NCI-H510A treated with DMSO at 0.1 percent for 48 hours (cell line): ENCODE measurements at regions not wholly inside any gene's neighbourhood (a gene's known extent, or its start where the extent isn't known, plus 50 kb on each side); places are given as distances from the start of the nearest gene placed in this dataset.

Experiments used
- DNase-seq: peaks from one replicate; lab custom pipeline; 2025; lab: John Stamatoyannopoulos, UW

DNA sequence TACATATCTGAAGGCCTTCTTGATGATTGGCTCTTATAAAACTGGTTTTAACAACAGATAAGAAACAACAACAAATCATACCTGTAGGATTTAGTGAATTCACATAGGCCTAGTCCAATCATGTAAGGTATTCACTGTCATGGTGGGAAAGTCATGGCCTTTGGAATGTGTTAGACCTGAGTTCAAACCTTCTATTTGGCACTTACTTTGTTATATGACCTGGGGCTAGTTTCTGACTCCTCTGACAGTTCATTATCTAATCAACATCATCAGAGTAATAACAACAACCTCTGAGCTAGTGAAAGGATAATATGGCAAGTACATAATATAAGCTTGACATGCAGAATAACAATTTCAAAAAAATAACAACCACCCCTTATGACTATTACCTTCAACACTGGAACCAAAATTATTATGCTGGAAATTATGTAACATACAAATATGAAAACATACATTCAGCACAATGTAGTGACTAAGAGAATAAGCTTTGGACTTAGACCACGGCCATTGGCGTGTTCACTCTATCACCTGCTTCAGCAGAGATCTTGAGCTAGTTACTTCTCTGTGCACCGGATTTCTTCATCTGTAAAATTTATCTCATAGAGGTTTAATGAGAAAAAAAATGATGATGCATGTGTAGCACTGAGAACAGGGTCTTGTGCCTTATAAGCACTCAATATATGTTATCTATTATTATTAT lies 597.6 kb downstream of the LMO4 start:
- no peak for DNase-seq

GRCh38 chr1:87926921-87927320 lies 598.2 kb downstream of the LMO4 start:
- DNase-seq, result no peak

DNA sequence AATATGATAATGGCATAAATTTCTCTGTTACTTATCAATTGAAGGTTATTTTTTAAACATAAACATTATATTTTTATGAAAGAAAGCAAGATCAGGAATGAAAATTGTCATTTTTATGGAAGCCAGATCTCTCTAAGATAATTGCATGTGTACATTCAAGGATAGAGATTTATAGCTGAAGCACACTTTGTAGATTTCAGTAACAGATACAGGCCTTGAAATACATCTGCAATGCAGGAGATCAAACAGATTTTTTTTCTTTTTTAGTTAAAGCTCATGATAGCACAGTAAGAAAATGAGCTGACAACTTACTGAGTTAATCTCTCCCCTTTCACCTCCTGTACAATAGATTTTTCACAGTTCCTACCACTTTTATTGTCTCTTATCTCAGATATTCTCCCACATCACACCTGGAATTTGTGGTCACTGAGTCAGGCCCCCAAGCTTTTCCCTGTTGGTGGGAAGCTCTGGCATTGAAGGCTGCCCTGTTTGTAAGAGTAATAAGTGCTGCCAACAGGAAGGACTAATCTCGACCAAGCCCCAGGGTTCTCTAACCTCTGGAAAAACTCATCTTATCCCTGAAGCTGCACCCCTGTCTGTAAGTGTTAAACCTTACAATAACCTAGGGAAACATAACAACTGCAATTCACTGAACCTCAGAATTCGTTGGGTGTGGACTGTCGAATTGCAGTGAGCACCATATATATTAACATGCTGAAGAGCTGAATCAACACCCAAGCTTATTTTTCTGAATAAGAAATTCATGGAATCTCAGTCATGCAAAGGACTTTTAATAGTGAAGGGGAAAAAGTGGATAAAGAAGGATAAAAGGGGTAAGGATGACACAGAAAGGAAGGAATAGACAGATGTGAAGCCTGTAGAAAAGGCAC lies 599.0 kb downstream of the LMO4 start:
- no peak for DNase-seq

DNA sequence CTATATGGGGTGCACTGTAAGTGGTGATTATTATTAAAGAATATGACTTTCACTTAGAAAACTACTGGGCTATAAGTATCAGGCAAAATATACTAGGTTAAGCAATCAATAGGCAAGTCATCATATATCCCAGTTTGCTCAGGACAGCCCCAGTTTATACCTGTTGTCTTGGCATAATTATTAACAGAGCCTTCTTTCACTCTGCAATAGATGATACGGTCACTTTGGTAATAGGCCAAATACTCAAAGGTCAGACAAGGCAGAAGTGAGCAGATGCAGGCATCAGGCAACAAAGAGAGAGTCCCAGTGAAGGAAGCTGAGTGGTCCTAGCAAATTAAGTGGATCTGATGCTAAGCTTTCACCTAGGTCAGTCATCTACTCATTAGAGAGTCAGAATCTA lies 599.9 kb downstream of the LMO4 start:
- no peak for DNase-seq

DNA sequence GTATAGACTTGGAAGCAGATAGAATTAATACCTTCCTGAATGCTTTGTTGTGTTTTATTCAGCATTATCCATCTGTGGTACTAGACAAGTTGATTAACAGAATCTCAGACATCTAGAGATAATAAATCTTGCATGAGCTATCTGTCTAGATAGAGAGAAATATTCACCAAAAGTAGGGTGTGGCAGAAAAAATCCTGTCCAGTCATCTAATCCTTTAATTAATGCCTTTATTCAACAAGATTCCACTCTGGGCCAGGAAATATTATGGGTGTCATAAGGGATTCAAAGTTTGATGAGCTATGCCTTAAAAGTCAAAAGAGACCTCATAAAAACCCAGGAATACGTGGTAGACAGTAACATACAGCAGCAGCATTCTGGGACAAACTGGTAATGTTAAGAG lies 601.2 kb downstream of the LMO4 start:
- no peak for DNase-seq

DNA sequence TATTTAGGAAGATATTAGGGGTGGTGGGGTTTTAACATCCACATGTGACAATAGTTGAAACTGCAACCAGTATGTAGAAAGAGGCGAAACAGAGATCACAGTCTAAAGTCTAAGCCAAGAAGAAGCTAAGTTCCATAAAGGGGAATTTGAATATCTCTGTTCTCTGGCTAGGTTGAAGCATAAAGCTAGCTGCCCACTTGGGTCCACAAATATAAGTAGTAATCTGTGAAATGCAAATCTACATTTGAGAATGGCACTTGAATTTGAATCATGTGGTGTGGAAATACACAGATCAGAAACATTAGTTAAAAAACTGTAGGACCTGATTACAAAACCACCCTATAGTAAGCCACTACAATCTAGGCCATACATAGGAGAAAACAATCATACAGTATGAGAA lies 602.1 kb downstream of the LMO4 start:
- DNase-seq, result no peak

GRCh38 chr1:87933171-87933570 lies 604.5 kb downstream of the LMO4 start:
- no peak for DNase-seq

- DNase-seq, result no peak
These were observed 606.5 kb downstream of the LMO4 start for GRCh38 chr1:87935130-87935529.

DNA sequence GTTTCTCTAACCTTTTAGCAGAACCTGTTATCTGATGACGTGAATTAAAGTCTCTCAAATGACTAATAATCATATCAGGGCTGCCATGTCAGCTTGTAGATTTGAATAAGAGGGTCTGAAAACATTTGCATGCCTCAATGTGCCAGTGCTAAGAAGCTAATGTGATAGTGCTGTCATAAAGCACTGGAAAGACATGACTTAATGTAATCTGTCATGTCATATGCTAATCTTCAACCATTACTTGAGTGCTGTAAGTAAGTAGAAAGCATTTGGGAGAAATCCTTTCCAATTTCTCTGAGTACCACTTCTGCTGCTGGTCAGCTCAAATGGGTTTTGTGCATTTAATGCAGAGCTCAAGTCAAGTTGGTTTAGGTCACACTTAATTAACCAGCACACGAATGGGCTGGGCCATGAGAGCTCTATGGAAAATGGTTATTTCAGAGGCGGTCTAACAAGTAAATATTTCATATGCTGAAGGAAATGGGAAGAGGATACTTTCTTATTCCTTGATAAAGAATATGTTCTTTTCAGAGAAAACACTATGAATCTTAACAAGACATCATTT lies 609.2 kb downstream of the LMO4 start:
- DNase-seq, result peak; percentile 51

DNA sequence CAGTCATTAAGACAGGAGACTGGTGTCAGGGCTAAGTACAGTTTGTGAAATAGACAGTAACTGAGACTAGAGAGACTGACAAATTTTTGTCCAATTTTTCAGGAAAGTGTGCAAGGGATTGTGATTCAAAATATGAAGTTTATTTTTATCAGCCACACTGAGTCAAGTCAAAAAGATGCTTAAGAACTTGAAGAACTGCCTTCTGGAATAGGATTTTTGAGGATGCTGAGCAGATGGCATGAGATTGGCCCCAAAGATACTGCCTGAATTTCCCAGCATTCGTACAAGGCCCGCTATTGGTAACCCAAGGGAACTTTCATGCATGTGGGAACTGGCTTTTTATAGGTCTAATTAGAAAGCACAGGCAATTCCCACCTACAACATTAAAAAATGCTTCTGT lies 610.0 kb downstream of the LMO4 start:
- no peak for DNase-seq

DNA sequence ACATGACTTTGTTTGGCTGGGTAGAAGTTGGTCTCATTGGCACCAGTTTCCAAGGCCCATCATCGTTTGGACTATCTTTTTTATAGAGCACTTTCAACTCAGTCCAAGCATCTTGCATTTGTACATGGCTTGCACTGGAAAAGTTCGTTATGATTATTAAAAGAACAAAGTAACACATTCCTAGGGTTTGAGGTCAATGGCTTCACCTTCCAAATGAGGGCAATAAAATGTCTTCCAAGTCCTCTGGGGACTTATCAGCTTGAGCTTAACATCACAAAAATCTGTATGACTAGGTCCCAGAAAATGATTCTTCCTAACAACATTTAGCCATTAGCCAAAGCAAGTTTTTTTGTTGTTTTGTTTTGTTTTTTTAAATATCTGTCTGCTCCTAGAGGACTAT lies 610.8 kb downstream of the LMO4 start:
- no peak for DNase-seq

- peak; percentile 95 for DNase-seq
These were observed 611.7 kb downstream of the LMO4 start for GRCh38 chr1:87940421-87940820.

DNA sequence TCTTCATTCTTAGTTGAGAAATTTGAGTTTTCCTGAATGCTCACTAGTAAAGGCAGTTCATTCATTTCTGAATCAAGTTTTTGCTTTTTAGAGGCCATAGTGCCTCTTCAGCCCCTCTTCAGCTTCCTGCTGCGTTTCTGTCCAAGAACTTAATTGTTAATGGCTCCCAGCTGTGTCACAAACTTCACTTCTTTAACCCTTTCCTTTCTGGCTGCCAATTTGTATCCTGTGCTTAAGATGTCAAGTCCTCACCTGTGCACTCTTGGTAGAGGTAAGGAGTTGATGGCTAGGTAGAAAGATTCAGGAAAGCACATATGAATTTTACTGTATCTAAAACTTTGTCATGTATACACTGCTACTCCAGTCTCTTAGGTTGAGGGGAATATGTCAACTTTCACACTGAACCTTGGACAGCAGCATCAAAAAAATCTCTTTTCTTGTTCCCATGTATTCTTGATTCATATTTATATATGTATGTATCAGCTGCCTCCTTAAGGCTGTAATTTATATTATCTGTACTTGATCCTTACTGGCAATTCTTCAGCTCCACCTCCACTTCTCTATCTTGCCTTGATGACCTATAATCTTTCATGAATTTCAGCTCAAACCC lies 612.8 kb downstream of the LMO4 start:
- DNase-seq, result peak; percentile 79

DNA sequence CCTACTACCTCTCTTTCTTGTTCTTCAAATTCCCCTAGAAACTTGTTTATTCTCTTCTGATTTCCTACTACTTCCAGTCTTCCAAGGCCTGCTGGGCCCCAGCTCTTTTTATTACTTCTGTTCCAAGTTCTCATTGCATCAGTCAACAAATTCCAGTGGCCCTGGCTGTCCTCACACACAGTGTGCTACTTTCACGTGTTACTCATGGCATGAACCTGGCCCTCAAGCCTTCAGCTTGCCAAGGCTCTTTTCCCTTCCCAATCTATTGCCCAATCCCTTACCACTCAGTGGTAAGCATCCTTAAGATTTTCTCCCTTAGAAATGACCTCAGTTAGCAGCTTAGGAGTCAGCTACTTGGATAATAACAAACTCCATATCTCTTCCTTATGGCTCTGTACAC lies 613.5 kb downstream of the LMO4 start:
- no peak for DNase-seq

DNA sequence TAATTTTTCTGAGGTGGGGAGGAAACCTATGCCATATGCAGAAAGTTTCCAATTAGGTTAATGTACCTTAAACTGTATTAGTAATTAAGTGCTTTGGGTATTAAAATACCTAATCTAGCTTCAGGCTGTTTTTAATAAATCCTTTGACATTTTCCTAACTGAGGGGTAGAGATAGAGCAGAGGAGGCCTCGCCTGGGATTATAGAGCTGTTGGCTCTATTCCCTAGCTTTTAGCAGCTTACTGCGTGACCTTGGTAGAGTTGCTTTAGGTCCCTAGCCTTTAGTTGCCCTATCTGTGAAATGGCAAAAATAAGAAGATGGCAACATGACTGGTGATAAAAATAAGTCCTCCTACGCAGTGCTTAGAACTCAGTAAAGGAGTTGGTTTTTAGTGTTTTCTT lies 621.0 kb downstream of the LMO4 start:
- no peak for DNase-seq

- DNase-seq, result no peak
These were observed 621.7 kb downstream of the LMO4 start for GRCh38 chr1:87950369-87950768.

GRCh38 chr1:87951409-87951808 lies 622.7 kb downstream of the LMO4 start:
- DNase-seq, result no peak

GRCh38 chr1:87951852-87952251 lies 623.2 kb downstream of the LMO4 start:
- DNase-seq, result no peak

GRCh38 chr1:87953121-87953520 lies 624.4 kb downstream of the LMO4 start:
- no peak for DNase-seq

GRCh38 chr1:87953732-87954344 lies 625.2 kb downstream of the LMO4 start:
- peak; percentile 90 for DNase-seq

DNA sequence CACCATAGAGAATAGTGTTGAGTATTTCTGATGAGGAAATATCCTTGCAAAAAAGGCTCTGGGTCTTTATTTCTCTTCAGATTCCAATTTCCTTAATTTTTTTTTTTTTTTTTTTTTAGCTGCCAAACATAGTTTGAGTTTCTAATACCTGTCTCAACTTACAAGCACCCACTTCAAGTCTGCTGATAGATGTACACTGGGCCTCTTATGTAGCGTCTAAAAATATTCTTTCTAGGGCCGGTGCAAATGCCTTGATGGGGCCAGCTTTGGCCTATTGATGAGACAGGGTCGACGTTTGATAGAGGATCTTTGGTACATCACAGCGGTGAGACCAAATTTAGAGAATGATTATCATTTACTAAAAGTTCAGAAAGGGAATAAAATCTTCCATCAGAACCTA lies 626.4 kb downstream of the LMO4 start:
- no peak for DNase-seq

DNA sequence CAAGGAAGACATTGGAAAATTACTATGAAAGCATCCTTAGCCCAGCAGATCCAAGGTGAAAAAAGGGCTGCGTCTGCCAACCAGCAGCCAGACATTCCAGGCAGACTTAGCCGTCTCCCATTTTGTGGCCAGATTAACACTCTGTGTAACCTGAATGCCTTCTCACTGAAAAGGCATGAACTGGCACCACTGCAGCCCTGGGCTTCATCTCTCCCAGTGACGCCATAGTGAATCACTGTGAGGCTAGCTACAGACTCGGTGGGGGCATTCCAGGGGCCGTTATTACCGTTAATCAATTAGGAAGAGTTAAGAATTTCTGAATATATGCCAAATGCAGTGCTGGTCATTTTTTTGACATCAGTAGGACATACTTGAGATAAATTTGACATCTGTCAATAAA lies 627.4 kb downstream of the LMO4 start:
- no peak for DNase-seq
